ENCODE measurements at regions not wholly inside any gene's neighbourhood (a gene's known extent, or its start where the extent isn't known, plus 50 kb on each side); places are given as distances from the start of the nearest gene placed in this dataset.

GRCh38 chr4:31081366-31081765 lies 361.2 kb downstream of the PCDH7 start:
- ATAC-seq (ENCODE audit: poor library complexity) (no peak), DNase-seq (no peak)
- H3K27ac Mint-ChIP-seq, result no peak overlapping the region
- POLR2A ChIA-PET, result no interaction called here
- Histone ChIP-seq H3K4me3 (ENCODE audit: low read length) (no peak overlapping the region), H3K4me1 (ENCODE audit: insufficient read depth, low read length) (no peaks in the 10 kb centered on the region), H3K9me3 (ENCODE audit: control insufficient read depth in 1 of 2, insufficient read depth in 1 of 2, low read length in 2 of 2) (peaks cover 0 to 3% of the 10 kb centered on the region in 2 experiments), H3K27ac (ENCODE audit: low read depth in 1 of 2, low read length in 2 of 2) (no peak overlapping the region), H3K27me3 (ENCODE audit: control insufficient read depth in 1 of 2, insufficient read depth in 2 of 2, low read length in 2 of 2) (no peaks in the 10 kb centered on the region), H3K36me3 (ENCODE audit: insufficient read depth, low read length) (no peaks in the 10 kb centered on the region)
- H3K36me3 Mint-ChIP-seq (ENCODE audit: low read depth), result no peaks in the 10 kb centered on the region
- intact Hi-C loops (cut with DNase I, micrococcal nuclease), result no loop called here
- CTCF ChIA-PET, result no interaction called here
- no peak overlapping the region for H3K4me3 Mint-ChIP-seq
- no peaks in the 10 kb centered on the region for H3K27me3 Mint-ChIP-seq
- TF ChIP-seq CTCF (IDR thresholded peaks at IDR 0.05), result no peak
- H3K9me3 Mint-ChIP-seq, result peaks cover 9% of the 10 kb centered on the region
- H3K4me1 Mint-ChIP-seq (ENCODE audit: low read depth), result no peaks in the 10 kb centered on the region

- H3K27ac Mint-ChIP-seq, result no peak overlapping the region
- ATAC-seq (ENCODE audit: poor library complexity), result no peak
- Histone ChIP-seq H3K27me3 (ENCODE audit: control insufficient read depth in 1 of 2, insufficient read depth in 2 of 2, low read length in 2 of 2) (no peaks in the 10 kb centered on the region), H3K36me3 (ENCODE audit: insufficient read depth, low read length) (no peaks in the 10 kb centered on the region), H3K4me1 (ENCODE audit: insufficient read depth, low read length) (no peaks in the 10 kb centered on the region), H3K4me3 (ENCODE audit: low read length) (no peak overlapping the region), H3K9me3 (ENCODE audit: control insufficient read depth in 1 of 2, insufficient read depth in 1 of 2, low read length in 2 of 2) (peaks cover 0 to 3% of the 10 kb centered on the region in 2 experiments), H3K27ac (ENCODE audit: low read depth in 1 of 2, low read length in 2 of 2) (no peak overlapping the region)
- no peaks in the 10 kb centered on the region for H3K4me1 Mint-ChIP-seq (ENCODE audit: low read depth)
- intact Hi-C loops (cut with DNase I, micrococcal nuclease), result no loop called here
- ChIA-PET CTCF (interaction anchor here (0.6 kb wide), 1 partner anchor 12 kb away, joined by 3 read pairs; no protein-coding TSS in a partner anchor), POLR2A (no interaction called here)
- H3K27me3 Mint-ChIP-seq, result no peaks in the 10 kb centered on the region
- H3K4me3 Mint-ChIP-seq, result no peak overlapping the region
- no peaks in the 10 kb centered on the region for H3K36me3 Mint-ChIP-seq (ENCODE audit: low read depth)
- no peak for TF ChIP-seq CTCF (IDR thresholded peaks at IDR 0.05)
- DNase-seq, result no peak
- peaks cover 6% of the 10 kb centered on the region for H3K9me3 Mint-ChIP-seq
Observed at GRCh38 chr4:31083456-31083855, 363.3 kb downstream of the PCDH7 start.

GRCh38 chr4:31084806-31085416 lies 364.7 kb downstream of the PCDH7 start:
- Mint-ChIP-seq H3K4me3 (no peak overlapping the region), H3K27ac (no peak overlapping the region), H3K4me1 (ENCODE audit: low read depth) (no peaks in the 10 kb centered on the region), H3K9me3 (peaks cover 2% of the 10 kb centered on the region), H3K36me3 (ENCODE audit: low read depth) (no peaks in the 10 kb centered on the region), H3K27me3 (no peaks in the 10 kb centered on the region)
- intact Hi-C loops (cut with DNase I, micrococcal nuclease), result no loop called here
- ATAC-seq (ENCODE audit: poor library complexity) (no peak), DNase-seq (no peak)
- Histone ChIP-seq H3K4me3 (ENCODE audit: low read length) (no peak overlapping the region), H3K27me3 (ENCODE audit: control insufficient read depth in 1 of 2, insufficient read depth in 2 of 2, low read length in 2 of 2) (no peaks in the 10 kb centered on the region), H3K27ac (ENCODE audit: low read depth in 1 of 2, low read length in 2 of 2) (no peak overlapping the region), H3K9me3 (ENCODE audit: control insufficient read depth in 1 of 2, insufficient read depth in 1 of 2, low read length in 2 of 2) (peaks cover 0 to 3% of the 10 kb centered on the region in 2 experiments), H3K4me1 (ENCODE audit: insufficient read depth, low read length) (no peaks in the 10 kb centered on the region), H3K36me3 (ENCODE audit: insufficient read depth, low read length) (no peaks in the 10 kb centered on the region)
- no peak for TF ChIP-seq CTCF (IDR thresholded peaks at IDR 0.05)
- ChIA-PET CTCF (no interaction called here), POLR2A (no interaction called here)
